Thoracic aorta (tissue), 2 donors: ENCODE measurements at regions not wholly inside any gene's neighbourhood (a gene's known extent, or its start where the extent isn't known, plus 50 kb on each side); places are given as distances from the start of the nearest gene placed in this dataset.

Experiments
- ATAC-seq: fragments of 150-250 bp; one replicate; pipeline ENCODE4 v1.8.0; 2017; ENCODE audit warnings: low read depth; ENCODE audit not compliant: insufficient number of reproducible peaks, low FRiP score
- DNase-seq: peaks from one replicate; pipeline ENCODE4 v3.0.0-alpha.2; 2020; ENCODE audit warnings: low spot score
- H3K27ac ChIP-seq, 2 donors: fragments of 200-600 bp; sonication (generic); 1 replicate in 1 of 2; 2 replicates in 1 of 2; pipeline ENCODE4 v1.5.1; 2016; ENCODE audit warnings: mild to moderate bottlenecking in 2 of 2, moderate library complexity in 2 of 2
- H3K27me3 ChIP-seq: fragments of 200-600 bp; sonication (generic); replicated peaks from 2 replicates; pipeline ENCODE4 v1.6.0; 2016; ENCODE audit warnings: mild to moderate bottlenecking; ENCODE audit not compliant: insufficient read depth
- H3K36me3 ChIP-seq: fragments of 200-600 bp; sonication (generic); one replicate; pipeline ENCODE4 v1.5.1; 2016
- H3K4me1 ChIP-seq, 2 donors: fragments of 200-600 bp; sonication (generic); 1 replicate in 1 of 2; 2 replicates in 1 of 2; pipeline versions ENCODE4 v1.5.1 to v1.6.0; 2016; ENCODE audit warnings: low read depth in 2 of 2, mild to moderate bottlenecking in 1 of 2; ENCODE audit not compliant: control insufficient read depth in 1 of 2
- H3K4me3 ChIP-seq: fragments of 200-600 bp; sonication (generic); 2 replicates; pipeline ENCODE4 v1.5.1; 2016; ENCODE audit warnings: mild to moderate bottlenecking
- H3K9me3 ChIP-seq: fragments of 200-600 bp; sonication (generic); 2 replicates; pipeline ENCODE4 v1.5.1; 2016
- TF ChIP-seq, protein P1 (sequence below): fragments of 200-600 bp; sonication (generic); IDR thresholded peaks from one replicate; pipeline ENCODE4 v1.5.1; 2019; ENCODE audit warnings: antibody characterized with exemption

DNA sequence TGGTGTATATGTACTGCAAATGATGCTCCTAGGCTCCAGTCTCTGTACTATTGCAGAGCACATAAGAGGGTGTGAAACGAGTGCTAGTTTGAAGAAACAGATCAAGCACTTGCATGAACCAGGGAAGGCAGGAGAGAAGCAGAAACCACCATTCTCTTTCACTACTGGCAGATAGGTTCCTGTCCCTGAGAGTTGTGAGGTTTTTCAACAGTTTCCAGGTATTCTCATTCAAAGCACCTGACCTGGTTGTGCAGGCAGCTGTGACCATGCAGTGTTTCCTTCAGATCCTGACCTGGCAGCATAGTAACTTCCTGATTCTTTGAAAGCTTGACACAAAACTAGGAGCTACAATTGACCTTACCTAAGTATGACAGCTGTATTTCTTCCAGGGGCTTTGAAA, 164.9 kb downstream of the UFM1 start:
- H3K9me3 ChIP-seq = no peaks in the 10 kb centered on the region
- TF ChIP-seq, protein P1, sequence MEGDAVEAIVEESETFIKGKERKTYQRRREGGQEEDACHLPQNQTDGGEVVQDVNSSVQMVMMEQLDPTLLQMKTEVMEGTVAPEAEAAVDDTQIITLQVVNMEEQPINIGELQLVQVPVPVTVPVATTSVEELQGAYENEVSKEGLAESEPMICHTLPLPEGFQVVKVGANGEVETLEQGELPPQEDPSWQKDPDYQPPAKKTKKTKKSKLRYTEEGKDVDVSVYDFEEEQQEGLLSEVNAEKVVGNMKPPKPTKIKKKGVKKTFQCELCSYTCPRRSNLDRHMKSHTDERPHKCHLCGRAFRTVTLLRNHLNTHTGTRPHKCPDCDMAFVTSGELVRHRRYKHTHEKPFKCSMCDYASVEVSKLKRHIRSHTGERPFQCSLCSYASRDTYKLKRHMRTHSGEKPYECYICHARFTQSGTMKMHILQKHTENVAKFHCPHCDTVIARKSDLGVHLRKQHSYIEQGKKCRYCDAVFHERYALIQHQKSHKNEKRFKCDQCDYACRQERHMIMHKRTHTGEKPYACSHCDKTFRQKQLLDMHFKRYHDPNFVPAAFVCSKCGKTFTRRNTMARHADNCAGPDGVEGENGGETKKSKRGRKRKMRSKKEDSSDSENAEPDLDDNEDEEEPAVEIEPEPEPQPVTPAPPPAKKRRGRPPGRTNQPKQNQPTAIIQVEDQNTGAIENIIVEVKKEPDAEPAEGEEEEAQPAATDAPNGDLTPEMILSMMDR = no peak
- no peak overlapping the region for H3K4me3 ChIP-seq
- DNase-seq = no peak
- no peaks in the 10 kb centered on the region for H3K36me3 ChIP-seq
- no peak for ATAC-seq
- H3K27me3 ChIP-seq = no peaks in the 10 kb centered on the region
- H3K4me1 ChIP-seq = no peaks in the 10 kb centered on the region
- H3K27ac ChIP-seq = no peak overlapping the region

DNA sequence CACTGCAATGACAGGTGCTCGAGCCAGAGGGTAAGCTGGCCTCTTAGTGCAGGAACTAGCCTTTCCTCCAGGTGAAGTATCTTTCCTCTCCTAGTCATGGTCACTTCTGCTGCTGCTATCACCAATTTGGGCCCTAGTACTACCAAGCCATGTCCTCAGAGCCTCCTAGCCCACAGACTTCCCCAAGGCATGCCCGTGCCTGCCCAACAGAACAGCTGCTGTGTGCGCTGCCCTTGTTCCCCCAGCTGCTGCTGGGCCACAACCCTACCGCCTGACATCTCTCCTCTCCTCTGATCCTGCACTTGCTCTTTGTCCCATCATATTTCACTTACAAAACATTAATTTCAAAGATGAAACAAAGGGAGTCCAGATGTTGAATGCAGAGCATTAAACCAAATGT, 168.5 kb upstream of the FREM2 start:
- TF ChIP-seq, protein P1 = no peak
- Histone ChIP-seq H3K27me3 (no peaks in the 10 kb centered on the region), H3K9me3 (no peaks in the 10 kb centered on the region), H3K36me3 (no peaks in the 10 kb centered on the region), H3K4me3 (no peak overlapping the region), H3K4me1 (no peaks in the 10 kb centered on the region), H3K27ac (no peak overlapping the region)
- DNase-seq = no peak
- no peak for ATAC-seq

DNA sequence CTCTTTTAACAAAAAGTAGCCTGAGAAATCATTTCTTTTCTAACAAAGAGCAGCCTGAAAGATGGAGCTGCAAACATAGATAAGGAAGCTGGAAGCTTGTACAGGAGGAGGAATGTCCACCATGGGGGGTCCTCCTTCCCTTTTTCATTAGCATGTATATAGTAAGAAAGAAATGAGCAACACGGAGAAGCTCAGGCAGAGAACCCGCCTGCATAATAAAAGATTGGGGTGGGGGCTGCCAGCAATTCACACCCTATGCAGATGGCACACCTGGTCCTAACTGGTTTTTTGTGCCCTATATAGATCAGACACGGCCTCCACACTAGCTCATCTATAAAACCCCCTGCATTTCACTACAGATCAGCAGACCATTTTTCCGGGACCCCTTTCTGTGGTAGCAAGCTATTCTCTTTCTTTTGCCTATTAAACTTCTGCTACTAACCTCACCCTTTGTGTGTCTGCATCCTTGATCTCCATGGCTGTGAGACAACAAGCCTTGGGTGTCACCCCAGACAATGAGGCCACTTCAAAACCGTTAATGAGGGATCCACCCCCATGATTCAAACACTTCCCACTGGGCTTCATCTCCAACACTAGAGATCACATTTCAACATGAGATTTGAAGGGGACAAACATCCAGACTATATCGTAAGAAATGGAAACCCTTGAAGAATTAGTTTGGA, 167.5 kb upstream of the FREM2 start:
- H3K27me3 ChIP-seq = no peaks in the 10 kb centered on the region
- ATAC-seq (no peak), DNase-seq (no peak)
- H3K4me3 ChIP-seq = no peak overlapping the region
- H3K27ac ChIP-seq = no peak overlapping the region
- TF ChIP-seq, protein P1 = no peak
- H3K36me3 ChIP-seq = no peaks in the 10 kb centered on the region
- no peaks in the 10 kb centered on the region for H3K4me1 ChIP-seq
- H3K9me3 ChIP-seq = no peaks in the 10 kb centered on the region

- no peak overlapping the region for H3K27ac ChIP-seq
- no peaks in the 10 kb centered on the region for H3K9me3 ChIP-seq
- H3K27me3 ChIP-seq = no peaks in the 10 kb centered on the region
- TF ChIP-seq, protein P1 = no peak
- DNase-seq = no peak
- no peaks in the 10 kb centered on the region for H3K36me3 ChIP-seq
- H3K4me3 ChIP-seq = no peak overlapping the region
- no peaks in the 10 kb centered on the region for H3K4me1 ChIP-seq
- no peak for ATAC-seq
Observed at GRCh38 chr13:38520041-38520440, 166.8 kb upstream of the FREM2 start.

- Histone ChIP-seq H3K4me3 (no peak overlapping the region), H3K27ac (no peak overlapping the region), H3K27me3 (no peaks in the 10 kb centered on the region), H3K36me3 (no peaks in the 10 kb centered on the region), H3K9me3 (no peaks in the 10 kb centered on the region), H3K4me1 (no peaks in the 10 kb centered on the region)
- TF ChIP-seq, protein P1 = no peak
- ATAC-seq (no peak), DNase-seq (no peak)
Observed at GRCh38 chr13:38527140-38527539, 159.7 kb upstream of the FREM2 start.
